Fibroblast of skin of right biceps (primary cell): ENCODE measurements at regions not wholly inside any gene's neighbourhood (a gene's known extent, or its start where the extent isn't known, plus 50 kb on each side); places are given as distances from the start of the nearest gene placed in this dataset.

Experiments
- DNase-seq: peaks from one replicate; pipeline ENCODE4 v3.0.0-alpha.2; 2013

DNA sequence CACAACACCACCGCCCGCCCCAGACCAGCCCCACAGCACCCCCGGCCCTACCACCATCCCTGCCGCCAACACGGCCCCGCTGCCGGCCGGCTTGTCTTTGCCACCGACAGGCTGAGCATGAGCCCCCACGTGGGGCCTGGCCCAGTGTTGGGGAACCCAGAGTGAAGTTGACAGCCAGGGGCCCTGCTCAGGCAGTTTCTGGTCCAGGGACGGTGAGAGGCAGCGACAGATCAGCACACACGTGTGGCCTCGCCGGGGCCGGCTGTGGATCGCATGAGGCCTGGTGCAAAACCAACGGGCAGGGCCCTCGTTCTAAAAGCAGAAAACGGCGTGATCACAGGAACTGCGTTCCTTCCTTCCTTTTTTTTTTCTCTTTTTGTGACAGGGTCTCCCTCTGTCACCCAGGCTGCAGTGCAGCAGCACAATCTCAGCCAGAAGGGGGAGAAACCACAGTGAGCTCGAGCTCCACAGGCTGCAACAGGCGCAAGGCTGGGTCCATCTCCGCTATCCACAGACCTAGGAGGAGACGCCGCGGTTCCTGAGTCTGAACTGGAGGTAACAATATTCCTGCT lies 50.5 kb upstream of the FBRSL1 start:
- DNase-seq = no peak

DNA sequence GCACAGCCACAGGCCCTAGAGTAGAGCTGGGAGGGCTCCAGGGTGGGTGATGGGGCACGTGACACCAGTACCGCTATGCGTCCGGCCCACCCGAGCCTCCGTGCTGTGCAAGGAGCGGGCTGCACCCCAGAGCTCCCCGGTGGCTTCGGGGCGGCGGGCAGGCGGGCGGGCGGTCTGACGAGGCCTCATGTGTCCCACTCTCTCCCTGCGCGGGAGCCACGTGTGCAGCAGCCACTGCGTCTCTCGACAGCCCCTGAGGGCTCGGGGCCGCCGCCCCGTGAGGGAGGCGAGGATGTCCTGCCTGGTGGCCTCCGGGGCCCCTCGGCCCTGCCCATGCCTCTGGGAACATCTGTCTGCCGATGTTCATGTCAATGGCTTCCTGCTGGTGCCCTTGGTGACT lies 51.2 kb upstream of the FBRSL1 start:
- DNase-seq = no peak

DNA sequence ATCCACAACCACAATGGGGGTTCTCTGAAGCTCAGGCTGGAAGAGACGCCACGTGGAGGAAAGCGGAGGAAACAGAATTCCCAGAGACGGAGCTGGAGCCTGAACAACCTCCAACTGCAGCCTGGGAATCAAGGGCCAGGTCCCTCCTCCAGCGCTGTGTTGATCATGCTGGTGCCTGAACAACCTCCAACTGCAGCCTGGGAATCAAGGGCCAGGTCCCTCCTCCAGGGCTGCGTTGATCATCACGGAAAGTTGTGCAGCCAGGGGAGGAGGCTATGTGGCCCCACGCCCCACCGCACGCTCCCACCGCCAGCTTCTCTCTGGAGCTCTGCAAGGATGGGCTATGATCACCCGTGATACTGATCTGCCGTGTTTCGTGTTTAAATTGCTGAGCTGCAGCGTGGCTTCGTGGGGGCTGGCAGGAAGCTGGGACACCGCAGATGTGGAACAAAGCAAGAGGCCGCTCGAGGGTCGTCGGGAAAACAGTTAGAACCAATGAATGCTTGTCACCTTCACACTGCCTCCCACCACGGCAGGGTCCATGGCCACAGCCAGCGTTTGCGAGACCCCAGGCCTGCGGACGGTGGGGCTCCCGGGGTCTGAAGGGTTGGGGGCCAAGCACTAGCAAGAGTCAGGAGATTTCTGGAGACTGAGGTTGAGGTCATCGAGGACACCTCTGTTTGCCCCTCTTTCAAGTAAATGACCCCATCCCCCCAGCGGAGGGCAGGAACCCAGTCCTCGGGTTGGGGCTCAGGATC lies 51.8 kb upstream of the FBRSL1 start:
- DNase-seq = peak; percentile 33

DNA sequence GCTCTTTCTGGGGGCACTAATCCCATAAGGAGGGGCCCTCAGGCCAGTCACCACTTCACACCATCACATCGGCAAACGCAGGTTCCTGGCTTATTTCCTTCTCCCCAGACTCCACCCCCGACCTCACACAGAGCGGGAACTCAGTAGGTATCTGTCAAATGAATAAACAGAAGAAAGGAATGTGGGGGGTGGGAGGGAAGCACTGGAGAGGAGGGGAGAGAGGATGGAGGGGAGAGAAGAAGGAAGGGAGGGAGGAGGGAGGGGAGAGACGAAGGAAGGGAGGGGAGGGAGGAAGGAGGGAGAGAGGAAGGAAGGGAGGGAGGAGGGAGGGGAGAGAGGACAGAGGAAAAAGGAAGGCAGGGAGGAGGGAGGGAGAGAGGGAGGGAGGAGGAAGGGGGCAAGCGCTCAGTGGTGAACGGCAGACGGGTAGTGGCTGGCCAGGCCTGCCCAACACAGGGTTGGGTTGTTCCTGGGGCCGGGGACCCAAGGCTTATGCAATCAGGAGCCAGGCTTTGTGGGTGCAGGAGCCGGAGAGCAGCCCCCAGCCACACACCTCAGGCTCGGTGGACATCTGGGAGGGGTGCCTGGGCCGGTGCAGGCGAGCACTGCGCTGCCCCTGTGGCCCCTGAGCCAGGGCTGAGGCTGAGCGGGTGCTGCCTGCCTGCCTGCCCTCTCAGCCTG lies 52.6 kb upstream of the FBRSL1 start:
- peak; percentile 60 for DNase-seq

DNA sequence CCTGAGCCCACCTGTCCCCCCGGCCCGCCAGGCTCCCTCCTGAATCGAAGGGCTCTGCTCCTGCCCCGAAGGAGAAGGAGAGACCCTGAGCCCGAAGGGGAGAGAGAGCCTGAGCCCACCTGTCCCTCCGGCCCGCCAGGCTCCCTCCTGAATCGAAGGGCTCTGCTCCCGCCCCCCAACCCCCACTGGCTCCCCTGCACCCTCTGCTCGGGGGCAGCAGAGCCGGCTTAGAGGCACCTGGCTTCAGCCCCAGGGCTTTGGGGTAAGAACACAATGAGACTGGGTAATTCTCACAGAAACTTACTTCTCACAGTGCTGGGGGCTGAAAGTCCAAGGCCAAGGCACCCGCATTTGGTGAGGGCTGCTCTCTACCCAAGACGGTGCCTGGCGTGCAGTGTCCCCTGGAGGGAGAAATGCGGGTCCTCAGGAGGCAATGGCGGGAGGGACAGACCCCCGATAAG lies 53.1 kb upstream of the FBRSL1 start:
- no peak for DNase-seq

DNA sequence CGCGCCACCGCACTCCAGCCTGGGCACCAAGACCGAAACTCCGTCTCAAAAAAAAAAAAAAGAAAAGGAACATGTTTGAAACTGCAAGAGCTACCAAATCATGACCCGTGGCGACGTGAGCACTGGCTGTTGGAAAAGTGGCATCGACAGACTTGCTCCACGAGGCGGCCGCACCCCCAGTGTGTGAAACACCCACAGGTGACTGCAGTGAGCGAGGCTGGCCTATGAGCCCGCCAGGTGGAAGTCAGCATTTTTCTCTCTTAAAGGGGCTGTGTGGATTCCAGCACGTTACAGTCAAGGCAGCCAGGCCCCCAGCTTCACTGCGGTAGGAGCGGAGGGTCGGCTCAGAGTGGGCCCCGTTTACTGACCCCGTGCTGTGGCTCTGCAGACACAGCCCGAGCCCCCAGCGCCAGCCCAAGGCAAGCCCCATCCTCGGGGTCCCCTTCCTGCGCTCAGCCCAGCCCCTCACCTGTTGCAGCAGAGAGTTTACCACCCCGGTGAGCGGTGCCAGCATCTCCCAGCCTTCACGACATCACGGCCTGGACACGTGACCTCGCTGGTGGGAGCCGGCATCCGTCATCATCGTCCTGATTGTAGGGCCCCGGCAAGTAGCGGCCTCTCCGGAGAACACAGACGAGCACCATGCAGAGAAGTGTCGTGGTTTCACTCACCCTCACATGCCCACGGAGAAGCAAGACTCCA lies 54.3 kb upstream of the FBRSL1 start:
- DNase-seq = no peak

DNA sequence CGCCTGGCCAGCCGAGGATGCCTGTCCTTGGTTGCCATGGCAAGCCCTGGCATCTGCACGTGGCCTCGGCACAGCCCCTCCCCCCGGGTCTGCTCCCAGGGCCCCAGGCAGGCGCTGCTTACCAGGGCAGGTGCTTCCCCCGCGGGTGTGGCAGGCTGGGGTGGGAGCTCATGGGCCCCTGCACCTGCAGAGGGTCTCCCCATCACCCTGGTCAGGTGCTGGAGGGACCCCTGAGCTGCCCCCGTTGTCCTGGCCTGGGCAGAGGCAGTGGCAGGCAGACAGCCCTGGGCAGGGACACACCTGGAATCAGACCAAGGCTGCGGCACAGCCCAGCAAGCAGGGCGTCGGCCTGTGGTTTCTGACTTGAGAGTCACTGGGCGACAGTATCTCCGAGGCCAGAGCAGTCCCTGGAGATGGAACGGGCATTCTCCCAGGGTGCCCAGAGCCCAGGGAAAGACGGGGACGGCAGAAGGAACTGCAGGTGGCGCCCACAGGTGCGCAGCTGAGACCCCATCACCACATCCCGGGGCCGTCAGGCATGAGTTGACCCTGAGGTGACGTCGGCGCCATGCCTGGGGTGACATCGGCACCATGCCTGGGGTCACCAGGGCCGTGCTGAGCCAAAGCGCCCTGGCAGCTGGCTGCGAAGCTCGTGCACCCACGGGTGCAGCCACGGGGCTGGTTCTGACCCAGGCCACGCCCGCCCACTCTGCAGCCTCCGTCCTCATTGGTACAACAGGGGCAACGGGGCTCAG lies 56.1 kb upstream of the FBRSL1 start:
- DNase-seq = no peak

DNA sequence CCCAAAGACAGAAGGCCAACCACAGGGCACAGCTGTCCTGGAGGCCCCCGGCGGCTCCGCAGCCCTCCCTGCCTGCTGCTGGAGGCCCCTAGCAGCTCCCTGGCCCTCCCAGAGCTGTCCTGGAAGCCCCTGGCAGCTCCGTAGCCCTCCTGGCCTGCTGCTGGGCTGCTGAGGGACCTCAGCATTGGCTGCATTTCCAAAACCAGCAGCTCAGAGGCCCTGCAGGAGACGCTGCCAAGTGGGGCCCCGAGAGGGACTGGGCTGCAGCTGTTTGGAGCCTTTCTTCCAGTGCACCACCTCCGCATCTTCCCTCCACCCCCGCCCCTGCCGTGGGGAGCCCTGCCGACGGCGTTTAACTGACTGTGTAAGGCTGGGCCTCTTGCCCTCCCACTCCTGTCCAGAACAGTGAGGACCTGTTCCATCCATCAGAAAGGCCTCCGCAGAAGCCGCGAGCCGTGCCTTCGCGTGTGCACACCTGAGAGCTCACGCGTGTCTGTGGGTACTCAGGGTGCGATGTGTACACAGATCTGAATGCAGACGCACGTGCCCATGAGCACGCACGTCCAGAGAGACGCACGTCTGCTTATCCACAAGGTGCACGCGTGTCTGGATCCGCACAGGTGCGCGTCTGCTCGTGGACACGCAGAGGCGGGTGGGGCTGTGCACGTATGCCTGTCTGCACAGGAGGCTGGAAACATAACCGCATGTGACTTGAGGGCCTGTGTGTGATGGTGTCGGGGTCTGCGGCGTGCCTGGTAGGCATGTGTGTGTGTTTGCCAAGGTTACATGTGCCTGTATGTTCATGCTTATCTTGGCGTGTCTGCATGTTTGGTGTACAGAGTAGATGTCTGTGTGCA lies 57.0 kb upstream of the FBRSL1 start:
- DNase-seq = no peak

DNA sequence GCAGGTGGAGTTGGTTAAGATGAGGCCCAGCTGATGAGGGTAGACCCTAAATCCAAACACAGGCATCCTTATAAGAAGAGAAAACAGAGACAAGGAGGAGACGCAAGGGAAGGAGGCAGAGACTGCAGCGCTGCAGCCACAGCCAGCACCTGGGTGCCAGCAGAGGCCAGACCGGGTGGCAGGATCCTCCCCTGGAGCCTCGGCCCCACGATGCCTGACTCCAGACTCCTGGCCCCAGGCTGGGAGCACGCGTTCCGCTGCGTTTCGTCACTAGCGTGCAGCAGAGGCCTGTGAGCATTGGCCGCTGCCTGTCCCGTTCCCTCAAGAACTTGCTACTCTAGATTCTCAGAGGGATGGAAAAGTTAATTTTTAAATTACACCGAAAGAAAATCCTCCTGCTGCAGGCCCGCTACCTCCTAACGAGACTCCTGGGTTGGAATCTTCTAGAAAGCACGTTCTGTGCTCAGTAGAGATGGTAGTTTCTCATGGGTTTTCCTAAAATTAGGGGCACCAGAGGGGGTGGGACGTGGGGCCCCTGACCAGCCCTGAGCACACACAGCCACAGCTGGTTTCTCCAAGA lies 57.7 kb upstream of the FBRSL1 start:
- no peak for DNase-seq

DNA sequence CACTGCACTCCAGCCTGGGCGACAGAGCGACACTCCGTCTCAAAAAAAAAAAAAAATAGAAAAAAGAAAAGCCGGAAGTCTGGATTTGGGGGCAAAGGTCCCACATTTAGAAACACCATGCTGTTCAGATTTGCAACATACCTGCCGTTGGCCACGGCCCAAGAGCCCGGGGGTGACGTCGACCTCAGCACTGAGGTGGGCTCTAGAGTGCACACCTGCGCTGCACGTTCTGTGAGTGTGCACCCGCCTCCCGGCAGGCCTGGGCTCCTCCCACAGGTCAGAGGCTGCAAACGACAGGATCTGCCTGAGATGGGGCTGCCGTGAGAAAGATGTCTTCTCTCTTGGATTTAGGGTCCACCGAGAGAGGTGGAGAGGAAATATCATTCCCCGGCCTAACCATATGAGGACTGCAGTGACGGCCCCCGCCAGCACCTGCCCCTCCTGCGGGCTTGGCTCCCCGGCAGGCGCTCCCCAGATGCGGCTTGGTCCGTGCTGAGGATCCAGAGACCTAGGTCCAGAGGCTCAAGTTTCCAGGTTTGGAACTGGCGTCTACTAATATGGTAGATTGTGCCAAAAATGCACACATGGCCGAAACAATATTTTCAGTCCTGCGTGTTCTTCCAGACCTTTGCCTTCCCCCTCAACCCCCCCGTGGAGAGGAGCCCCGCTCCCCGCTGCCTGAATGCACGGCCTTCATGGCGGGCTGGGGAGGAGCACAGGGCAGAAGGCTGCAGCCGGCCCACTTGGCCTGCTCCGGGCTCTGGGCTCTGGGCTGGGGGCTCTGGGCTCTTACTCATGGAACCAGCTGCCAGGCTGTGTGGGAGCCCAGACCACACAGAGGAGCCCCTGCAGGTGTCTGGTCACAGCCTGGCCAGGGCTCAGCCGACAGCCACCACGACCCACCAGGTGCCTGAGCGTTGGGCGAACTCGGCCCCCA lies 58.8 kb upstream of the FBRSL1 start:
- no peak for DNase-seq

DNA sequence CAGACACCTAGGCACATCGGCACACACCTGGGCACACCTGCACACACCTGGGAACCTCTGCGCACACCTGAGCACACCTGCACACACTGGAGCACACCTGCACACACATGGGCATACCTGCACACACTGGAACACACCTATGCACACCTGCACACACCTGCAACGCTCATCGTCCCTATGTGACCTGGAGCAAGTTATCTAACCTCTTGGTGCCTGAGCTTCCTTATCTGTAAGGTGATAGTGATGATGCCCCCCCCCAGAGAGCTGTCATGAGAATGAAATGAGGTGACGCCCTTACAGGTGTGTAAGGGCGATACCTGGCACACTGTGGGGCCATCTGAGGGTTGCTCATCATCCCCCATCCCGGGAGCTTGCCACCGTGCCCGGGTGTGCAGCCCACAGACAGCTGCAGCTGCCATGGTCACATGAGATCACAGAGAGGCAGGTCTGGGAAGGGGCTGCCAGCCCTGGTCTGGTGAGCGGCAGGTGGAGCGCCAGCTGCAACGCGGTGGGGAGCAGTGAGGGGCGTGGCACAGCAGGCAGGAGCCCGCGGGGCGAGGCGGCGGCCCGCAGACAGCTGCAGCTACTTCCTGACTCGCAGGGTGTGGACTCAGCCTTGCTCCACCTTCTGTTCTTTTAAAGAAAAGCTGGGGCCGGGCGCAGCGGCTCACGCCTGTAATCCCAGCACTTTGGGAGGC lies 59.9 kb upstream of the FBRSL1 start:
- DNase-seq = no peak

DNA sequence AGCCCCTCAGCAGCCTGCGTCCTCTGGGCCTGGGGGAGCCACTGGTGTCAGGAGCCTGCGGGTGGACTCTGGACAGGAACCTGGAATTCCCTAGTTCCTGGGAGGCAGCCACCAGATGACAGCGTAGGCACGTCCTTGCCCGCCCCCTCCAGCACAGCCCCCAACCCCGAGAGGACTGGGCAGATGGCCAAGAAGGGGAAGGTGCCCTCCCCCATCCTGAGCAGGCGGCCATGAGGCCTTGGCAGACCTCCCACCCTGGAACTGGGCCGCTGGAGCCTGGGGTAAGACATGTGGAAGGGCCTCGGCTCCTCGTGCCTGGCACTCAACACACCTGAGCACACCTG lies 60.4 kb upstream of the FBRSL1 start:
- no peak for DNase-seq

DNA sequence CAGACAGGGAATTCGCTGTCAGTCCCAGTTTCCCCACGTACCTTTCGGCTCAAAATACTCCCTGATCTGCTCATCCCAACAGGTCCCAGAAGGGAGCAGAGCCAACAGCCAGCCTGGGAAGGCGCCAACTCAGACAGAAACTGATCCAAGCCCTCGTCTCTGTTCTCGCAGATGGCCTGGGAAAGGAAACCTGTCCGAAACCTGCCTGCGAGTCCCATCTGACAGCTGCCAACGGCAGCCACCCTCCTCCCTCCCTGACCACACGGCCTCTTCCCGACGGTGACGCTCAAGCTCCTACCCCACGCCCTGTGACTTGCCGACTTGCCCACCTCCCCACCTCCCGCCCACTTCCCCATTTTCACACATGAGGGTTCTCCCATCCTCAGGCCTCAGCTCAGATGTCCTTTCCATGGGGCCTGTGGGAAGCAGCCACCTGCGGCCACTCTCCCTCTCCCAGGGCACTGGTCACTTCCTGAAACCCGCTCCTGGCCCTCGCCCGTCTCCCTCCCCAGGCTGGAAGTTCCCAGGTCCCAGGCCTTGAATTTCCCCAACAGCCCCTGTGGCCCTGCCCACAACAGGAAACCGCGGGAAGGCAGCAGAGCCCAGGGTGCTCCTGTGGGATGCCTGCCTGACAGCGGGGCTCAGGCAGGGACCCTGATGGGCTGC lies 60.9 kb upstream of the FBRSL1 start:
- no peak for DNase-seq

DNA sequence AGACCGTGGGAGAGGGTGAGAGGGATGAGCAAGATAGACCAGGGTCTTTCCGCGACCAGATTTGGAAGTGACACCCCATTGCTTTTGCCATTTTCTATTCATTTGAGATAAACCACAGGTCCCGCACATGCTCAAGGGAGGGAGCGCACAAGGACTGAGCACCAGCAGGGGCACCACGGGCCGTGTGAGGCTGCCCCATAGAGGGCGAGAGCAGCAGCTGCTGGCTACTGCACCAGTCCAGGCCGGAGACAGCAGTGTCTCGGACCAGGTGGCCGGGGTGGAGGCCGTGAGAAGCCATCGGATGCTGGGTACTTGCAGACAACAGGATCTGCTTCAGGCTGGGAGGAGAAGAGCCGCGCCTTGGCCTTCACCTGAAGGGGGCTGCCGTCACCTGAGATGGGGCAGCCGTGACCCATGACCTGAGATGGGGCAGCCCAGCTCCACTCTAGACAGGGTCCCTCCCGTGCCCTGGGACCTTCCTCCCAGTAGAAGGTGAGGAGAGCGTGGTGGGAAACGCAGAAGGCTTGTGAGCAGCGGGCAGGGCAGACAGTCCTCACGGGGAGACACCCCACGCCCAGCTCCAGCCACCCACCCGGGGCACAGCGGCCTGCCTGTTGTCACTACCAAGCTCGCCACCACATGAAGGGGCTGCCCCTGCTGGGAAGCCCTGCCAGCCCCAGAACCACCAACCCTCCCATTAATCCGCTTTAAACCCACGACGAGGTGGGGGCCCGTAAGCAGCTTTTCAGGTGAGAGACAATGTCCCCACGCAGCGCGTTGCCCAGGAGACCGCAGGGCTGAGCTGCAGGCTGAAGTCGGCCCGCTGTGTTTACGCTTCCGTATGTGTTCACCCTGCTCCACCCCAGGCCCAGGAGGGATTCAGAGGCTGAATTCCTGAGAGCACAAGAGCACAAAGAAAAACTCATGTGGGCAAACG lies 61.7 kb upstream of the FBRSL1 start:
- DNase-seq = no peak

DNA sequence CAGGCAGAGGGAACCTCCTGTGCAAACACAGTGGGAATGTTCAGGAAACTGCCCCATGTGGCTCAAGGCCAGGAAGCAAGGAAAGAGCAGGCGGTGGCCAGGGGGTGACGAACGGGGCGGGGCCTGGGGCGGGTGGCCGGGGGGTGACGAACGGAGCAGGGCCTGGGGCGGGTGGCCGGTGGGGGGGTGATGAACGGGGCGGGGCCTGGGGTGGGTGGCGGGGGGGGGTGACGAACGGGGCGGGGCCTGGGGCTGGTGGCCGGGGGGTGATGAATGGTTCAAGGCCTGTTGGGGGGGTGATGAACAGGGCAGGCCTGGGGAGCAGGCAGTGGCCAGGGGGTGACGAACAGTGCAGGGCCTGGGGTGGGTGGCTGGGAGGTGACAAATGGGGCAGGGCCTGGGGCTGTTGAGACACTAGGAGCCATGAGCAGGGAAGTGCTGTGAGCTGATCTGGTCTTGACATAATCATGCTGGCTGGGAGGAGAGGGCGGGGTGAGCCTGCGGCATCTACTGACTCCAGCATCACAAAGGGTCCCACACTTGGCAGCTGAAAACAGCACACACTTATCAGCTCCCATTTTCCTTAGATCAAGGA lies 62.7 kb upstream of the FBRSL1 start:
- DNase-seq = no peak

DNA sequence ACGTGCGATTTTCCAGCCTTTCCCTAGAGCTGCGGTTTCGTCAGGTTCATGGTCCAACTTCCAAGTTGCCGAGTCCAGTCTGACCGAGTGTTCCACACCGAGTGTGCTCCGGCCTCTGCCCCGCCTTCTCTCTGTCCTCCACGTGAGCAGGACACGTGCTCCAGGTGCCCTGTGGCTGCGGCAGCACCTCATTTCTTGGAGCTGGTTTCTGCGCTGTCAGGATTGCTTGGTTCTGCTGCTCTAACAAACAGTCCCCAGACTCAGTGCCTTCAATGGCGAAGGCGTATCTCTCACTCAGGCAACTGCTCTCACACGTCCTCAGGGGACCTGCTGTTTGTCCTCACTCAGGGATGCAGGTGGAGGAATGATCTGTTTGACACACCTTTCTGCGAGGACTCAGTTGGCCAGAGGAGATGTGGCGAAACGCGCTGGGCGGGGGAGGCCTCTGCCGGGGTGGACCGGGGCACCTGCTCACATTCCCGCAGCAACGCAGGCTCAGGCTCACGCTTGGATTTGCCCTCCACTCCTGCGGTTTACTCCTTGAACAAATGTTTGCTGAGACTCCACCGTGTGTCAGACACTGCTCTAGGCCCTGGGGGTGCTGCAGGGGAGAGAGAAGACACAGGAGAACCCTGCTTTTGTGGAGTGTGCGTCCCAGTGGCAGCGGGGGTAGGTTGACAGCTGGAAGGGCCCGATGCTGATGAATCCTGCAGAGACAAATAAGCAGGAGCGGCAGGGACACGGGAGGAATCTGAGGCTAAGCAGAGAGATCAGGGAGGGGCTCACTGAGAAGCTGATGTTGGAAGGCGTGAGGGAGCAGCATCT lies 63.4 kb upstream of the FBRSL1 start:
- DNase-seq = no peak

DNA sequence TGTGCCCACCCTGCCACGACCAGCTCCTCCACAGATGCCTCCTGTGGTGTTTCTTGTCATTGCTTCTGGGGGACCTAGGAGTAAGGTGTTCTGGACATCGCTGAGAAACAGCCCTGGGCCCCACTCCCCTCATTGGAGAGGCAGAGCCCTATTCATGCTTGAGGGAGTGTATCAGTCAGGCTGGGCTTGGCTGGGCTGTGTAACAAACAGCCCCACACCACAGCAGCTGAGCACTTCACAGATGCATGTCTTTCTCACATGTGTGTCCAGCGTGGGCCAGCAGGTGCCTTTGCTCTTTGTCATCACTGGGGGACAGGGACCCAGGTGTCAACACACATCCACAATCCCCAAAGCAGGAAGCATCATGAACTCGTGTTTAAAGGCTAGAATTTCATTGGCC lies 65.1 kb upstream of the FBRSL1 start:
- DNase-seq = no peak
